GM19467 (cell line): ENCODE measurements at regions not wholly inside any gene's neighbourhood (a gene's known extent, or its start where the extent isn't known, plus 50 kb on each side); places are given as distances from the start of the nearest gene placed in this dataset.
"Not testable (repeated sequence)": the region's sequence is repeated elsewhere in the genome, so short reads cannot be mapped to it uniquely, and the experiment has no call there.

ENCODE experiments used
- ATAC-seq: cut with Tn5 transposase; IDR thresholded peaks from one replicate; pipeline ENCODE4 v1.9.1; 2021; ENCODE audit warnings: mild to moderate bottlenecking, moderate library complexity; ENCODE audit not compliant: unreplicated experiment

GRCh38 chr3:31178467-31178866 lies 284.0 kb upstream of the GADL1 start:
- ATAC-seq = no peak

- ATAC-seq = no peak
These were observed 285.3 kb upstream of the GADL1 start for GRCh38 chr3:31179768-31180167.

GRCh38 chr3:31180274-31180673 lies 285.8 kb upstream of the GADL1 start:
- ATAC-seq = no peak

- ATAC-seq = no peak
These were observed 287.2 kb upstream of the GADL1 start for GRCh38 chr3:31181661-31182060.

GRCh38 chr3:31182661-31183060 lies 288.2 kb upstream of the GADL1 start:
- no peak for ATAC-seq

- no peak for ATAC-seq
These were observed 290.0 kb upstream of the GADL1 start for GRCh38 chr3:31184261-31185061.

- no peak for ATAC-seq
These were observed 290.5 kb upstream of the GADL1 start for GRCh38 chr3:31185062-31185357.

GRCh38 chr3:31186041-31186440 lies 291.6 kb upstream of the GADL1 start:
- ATAC-seq = no peak

GRCh38 chr3:31187380-31187779 lies 292.9 kb upstream of the GADL1 start:
- ATAC-seq = no peak

GRCh38 chr3:31188112-31188511 lies 293.7 kb upstream of the GADL1 start:
- ATAC-seq = no peak

- ATAC-seq = no peak
These were observed 294.9 kb upstream of the GADL1 start for GRCh38 chr3:31189330-31189729.

GRCh38 chr3:31189971-31190370 lies 295.5 kb upstream of the GADL1 start:
- no peak for ATAC-seq

- ATAC-seq = no peak
These were observed 296.9 kb upstream of the GADL1 start for GRCh38 chr3:31191354-31191753.

- ATAC-seq = no peak
These were observed 299.0 kb upstream of the GADL1 start for GRCh38 chr3:31193429-31193828.

GRCh38 chr3:31193871-31194270 lies 299.4 kb upstream of the GADL1 start:
- ATAC-seq = no peak

- no peak for ATAC-seq
These were observed 301.8 kb upstream of the GADL1 start for GRCh38 chr3:31196261-31196660.

- no peak for ATAC-seq
These were observed 302.5 kb upstream of the GADL1 start for GRCh38 chr3:31196881-31197364.

GRCh38 chr3:31197941-31198340 lies 303.5 kb upstream of the GADL1 start:
- ATAC-seq = no peak

- ATAC-seq = no peak
These were observed 304.4 kb upstream of the GADL1 start for GRCh38 chr3:31198890-31199289.

- ATAC-seq = no peak
These were observed 309.7 kb upstream of the GADL1 start for GRCh38 chr3:31203960-31204795.

GRCh38 chr3:31204796-31205056 lies 310.3 kb upstream of the GADL1 start:
- ATAC-seq = not testable (repeated sequence)

GRCh38 chr3:31210068-31210645 lies 315.7 kb upstream of the GADL1 start:
- ATAC-seq = no peak
